Activated CD4-positive, alpha-beta memory T cell treated with anti-CD3 and anti-CD28 coated beads, Interleukin-2, amount 10 ng/mL, durations not matched to agents 7 days and 5 days (primary cell): ENCODE measurements at regions not wholly inside any gene's neighbourhood (a gene's known extent, or its start where the extent isn't known, plus 50 kb on each side); places are given as distances from the start of the nearest gene placed in this dataset.

ENCODE experiments used
- CTCF ChIA-PET: fragments of 350-600 bp; sonication (Branson Sonifier 250); formaldehyde crosslinking; loops from one replicate; lab custom pipeline; 2021; ENCODE audit warnings: antibody characterized with exemption, inconsistent platforms; lab: Charles Lee
- POLR2A ChIA-PET: fragments of 350-600 bp; sonication (Branson Sonifier 250); formaldehyde crosslinking; loops from one replicate; lab custom pipeline; 2021; ENCODE audit warnings: antibody characterized with exemption; lab: Charles Lee
- DNase-seq: peaks from one replicate; pipeline ENCODE4 v3.0.0-alpha.2; 2020
- H3K27ac Mint-ChIP-seq: one replicate; pipeline ENCODE4 v1.8.0; 2021; ENCODE audit warnings: mild to moderate bottlenecking, mixed read lengths
- H3K27me3 Mint-ChIP-seq: one replicate; pipeline ENCODE4 v1.8.0; 2021; ENCODE audit warnings: mixed read lengths
- H3K36me3 Mint-ChIP-seq: one replicate; pipeline ENCODE4 v1.8.0; 2021; ENCODE audit warnings: low read depth, mixed read lengths
- H3K4me1 Mint-ChIP-seq: one replicate; pipeline ENCODE4 v1.8.0; 2021; ENCODE audit warnings: mixed read lengths
- H3K4me3 Mint-ChIP-seq: one replicate; pipeline ENCODE4 v1.8.0; 2021; ENCODE audit warnings: mild to moderate bottlenecking, mixed read lengths
- H3K9me3 Mint-ChIP-seq: one replicate; pipeline ENCODE4 v1.8.0; 2021; ENCODE audit warnings: mixed read lengths

DNA sequence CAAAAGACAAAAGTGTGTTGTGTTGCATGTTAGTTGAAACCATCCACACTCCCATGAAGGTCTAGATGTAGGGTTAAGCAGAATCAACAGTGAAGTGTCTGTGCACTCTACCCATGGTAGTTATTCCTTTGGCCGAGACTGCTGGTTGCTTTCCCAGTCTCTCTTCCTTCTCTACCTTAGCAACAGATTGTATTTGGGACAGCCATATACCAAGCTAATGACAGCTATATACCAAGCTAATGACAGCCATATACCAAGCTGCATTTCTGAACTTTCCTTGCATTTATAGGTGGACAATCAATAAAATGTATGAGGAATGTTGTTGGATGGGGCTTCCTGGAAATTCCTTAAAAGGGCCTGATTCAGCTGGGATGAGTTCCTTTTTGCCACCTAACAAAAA lies 80.5 kb upstream of the ENPEP start:
- ChIA-PET CTCF (no interaction called here), POLR2A (no interaction called here)
- H3K27me3 Mint-ChIP-seq, result peaks cover 11% of the 10 kb centered on the region
- no peak for DNase-seq
- no peak overlapping the region for H3K27ac Mint-ChIP-seq
- H3K4me3 Mint-ChIP-seq, result no peak overlapping the region
- no peaks in the 10 kb centered on the region for H3K4me1 Mint-ChIP-seq
- H3K9me3 Mint-ChIP-seq, result no peaks in the 10 kb centered on the region
- no peaks in the 10 kb centered on the region for H3K36me3 Mint-ChIP-seq

DNA sequence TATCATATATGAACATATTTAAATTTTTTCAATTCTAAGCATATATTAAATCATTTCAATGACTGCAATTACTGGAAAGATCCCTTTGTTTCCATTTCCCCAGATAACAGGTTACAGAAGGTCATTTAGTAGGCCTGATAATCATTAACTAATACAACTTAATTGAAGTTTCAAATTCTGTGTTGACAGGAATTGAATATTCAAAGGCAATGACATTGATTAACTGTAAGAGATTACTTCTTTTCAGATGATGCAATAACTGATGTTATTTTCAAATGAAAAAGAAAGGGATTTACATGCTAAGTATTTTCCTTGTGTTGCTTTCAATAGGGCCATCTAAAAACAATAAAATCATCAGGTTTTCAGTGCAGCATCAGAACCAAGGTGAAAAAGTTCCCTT lies 81.1 kb upstream of the ENPEP start:
- H3K9me3 Mint-ChIP-seq, result no peaks in the 10 kb centered on the region
- DNase-seq, result no peak
- H3K4me3 Mint-ChIP-seq, result no peak overlapping the region
- peaks cover 11% of the 10 kb centered on the region for H3K27me3 Mint-ChIP-seq
- H3K4me1 Mint-ChIP-seq, result no peaks in the 10 kb centered on the region
- H3K27ac Mint-ChIP-seq, result no peak overlapping the region
- no peaks in the 10 kb centered on the region for H3K36me3 Mint-ChIP-seq
- CTCF ChIA-PET, result no interaction called here
- POLR2A ChIA-PET, result no interaction called here

- Mint-ChIP-seq H3K36me3 (no peaks in the 10 kb centered on the region), H3K9me3 (peaks cover 17% of the 10 kb centered on the region), H3K4me1 (no peaks in the 10 kb centered on the region), H3K27me3 (peaks cover 4% of the 10 kb centered on the region), H3K27ac (no peak overlapping the region), H3K4me3 (no peak overlapping the region)
- ChIA-PET CTCF (no interaction called here), POLR2A (no interaction called here)
- no peak for DNase-seq
Observed at GRCh38 chr4:110381784-110382183, 94.2 kb upstream of the ENPEP start.

- Mint-ChIP-seq H3K27me3 (no peaks in the 10 kb centered on the region), H3K36me3 (no peaks in the 10 kb centered on the region), H3K27ac (no peak overlapping the region), H3K9me3 (no peaks in the 10 kb centered on the region), H3K4me3 (no peak overlapping the region), H3K4me1 (no peaks in the 10 kb centered on the region)
- CTCF ChIA-PET, result no interaction called here
- POLR2A ChIA-PET, result no interaction called here
- no peak for DNase-seq
Observed at GRCh38 chr4:110372485-110372884, 103.5 kb upstream of the ENPEP start.

- POLR2A ChIA-PET, result no interaction called here
- H3K27me3 Mint-ChIP-seq, result peaks cover 5% of the 10 kb centered on the region
- no peak overlapping the region for H3K4me3 Mint-ChIP-seq
- H3K9me3 Mint-ChIP-seq, result no peaks in the 10 kb centered on the region
- CTCF ChIA-PET, result interaction anchor here (1.1 kb wide), 1 partner anchor 19 kb away, joined by 4 read pairs; no protein-coding TSS in a partner anchor
- H3K36me3 Mint-ChIP-seq, result no peaks in the 10 kb centered on the region
- no peak for DNase-seq
- no peak overlapping the region for H3K27ac Mint-ChIP-seq
- no peaks in the 10 kb centered on the region for H3K4me1 Mint-ChIP-seq
Observed at GRCh38 chr4:110371016-110371770, 104.8 kb upstream of the ENPEP start.

- ChIA-PET POLR2A (no interaction called here), CTCF (no interaction called here)
- Mint-ChIP-seq H3K27me3 (peaks cover 17% of the 10 kb centered on the region), H3K9me3 (no peaks in the 10 kb centered on the region), H3K4me1 (no peaks in the 10 kb centered on the region), H3K36me3 (no peaks in the 10 kb centered on the region), H3K4me3 (no peak overlapping the region), H3K27ac (no peak overlapping the region)
- DNase-seq, result no peak
Observed at GRCh38 chr4:110368409-110368808, 107.5 kb upstream of the ENPEP start.

DNA sequence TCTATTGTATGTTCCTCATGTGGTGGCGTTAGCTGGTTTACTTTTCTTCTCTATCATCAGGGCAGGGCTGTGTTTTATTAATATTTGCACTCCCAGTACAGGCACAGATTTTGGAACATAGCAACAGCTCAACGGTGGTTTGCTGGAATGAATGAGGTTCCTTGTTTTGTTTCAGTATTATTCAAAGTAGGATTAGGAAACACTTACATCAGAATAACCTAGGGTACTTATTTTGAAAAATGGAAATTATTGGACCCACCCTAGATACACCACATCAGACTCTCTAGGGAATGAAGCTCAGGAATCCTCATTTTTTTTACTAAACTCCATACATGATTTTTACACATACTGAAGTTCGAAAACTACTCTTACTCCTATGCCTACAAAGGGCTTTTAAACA lies 108.8 kb upstream of the ENPEP start:
- ChIA-PET CTCF (no interaction called here), POLR2A (no interaction called here)
- H3K4me1 Mint-ChIP-seq, result no peaks in the 10 kb centered on the region
- no peaks in the 10 kb centered on the region for H3K36me3 Mint-ChIP-seq
- H3K4me3 Mint-ChIP-seq, result no peak overlapping the region
- DNase-seq, result no peak
- H3K27ac Mint-ChIP-seq, result no peak overlapping the region
- H3K27me3 Mint-ChIP-seq, result peaks cover 17% of the 10 kb centered on the region
- H3K9me3 Mint-ChIP-seq, result no peaks in the 10 kb centered on the region

- H3K27ac Mint-ChIP-seq, result no peak overlapping the region
- H3K9me3 Mint-ChIP-seq, result no peaks in the 10 kb centered on the region
- peaks cover 17% of the 10 kb centered on the region for H3K27me3 Mint-ChIP-seq
- ChIA-PET POLR2A (no interaction called here), CTCF (no interaction called here)
- no peaks in the 10 kb centered on the region for H3K4me1 Mint-ChIP-seq
- no peak overlapping the region for H3K4me3 Mint-ChIP-seq
- H3K36me3 Mint-ChIP-seq, result no peaks in the 10 kb centered on the region
- DNase-seq, result no peak
Observed at GRCh38 chr4:110365761-110366160, 110.2 kb upstream of the ENPEP start.

- no peaks in the 10 kb centered on the region for H3K9me3 Mint-ChIP-seq
- no peaks in the 10 kb centered on the region for H3K36me3 Mint-ChIP-seq
- no peaks in the 10 kb centered on the region for H3K4me1 Mint-ChIP-seq
- ChIA-PET POLR2A (no interaction called here), CTCF (no interaction called here)
- H3K27me3 Mint-ChIP-seq, result peaks cover 17% of the 10 kb centered on the region
- DNase-seq, result no peak
- no peak overlapping the region for H3K4me3 Mint-ChIP-seq
- H3K27ac Mint-ChIP-seq, result no peak overlapping the region
Observed at GRCh38 chr4:110364911-110365520, 110.9 kb upstream of the ENPEP start.

DNA sequence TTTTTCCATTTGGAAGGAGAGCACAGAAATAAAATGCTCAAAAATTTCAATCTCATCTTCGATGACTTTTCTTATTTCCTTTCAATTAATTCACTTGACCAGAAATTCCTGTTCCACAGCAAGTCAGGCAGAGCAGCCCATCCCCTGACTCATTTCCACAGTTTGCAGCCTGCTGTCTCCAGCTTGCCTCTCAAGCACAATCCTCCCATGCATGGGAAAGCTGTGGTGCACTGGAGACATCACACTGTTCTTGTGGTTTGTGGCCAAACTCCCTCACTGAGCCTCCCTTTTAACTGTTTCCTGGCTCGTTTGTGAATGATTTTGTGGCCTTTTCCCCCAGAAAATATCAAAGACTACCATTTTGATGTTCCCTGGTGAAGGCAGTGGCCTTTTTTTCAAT lies 114.0 kb upstream of the ENPEP start:
- Mint-ChIP-seq H3K9me3 (no peaks in the 10 kb centered on the region), H3K27me3 (peaks cover 23% of the 10 kb centered on the region), H3K4me3 (no peak overlapping the region), H3K4me1 (no peaks in the 10 kb centered on the region), H3K27ac (no peak overlapping the region), H3K36me3 (no peaks in the 10 kb centered on the region)
- POLR2A ChIA-PET, result no interaction called here
- no peak for DNase-seq
- CTCF ChIA-PET, result no interaction called here

GRCh38 chr4:110359076-110359475 lies 116.9 kb upstream of the ENPEP start:
- ChIA-PET CTCF (no interaction called here), POLR2A (no interaction called here)
- H3K4me3 Mint-ChIP-seq, result no peak overlapping the region
- no peaks in the 10 kb centered on the region for H3K36me3 Mint-ChIP-seq
- H3K27me3 Mint-ChIP-seq, result peaks cover 7% of the 10 kb centered on the region
- no peak overlapping the region for H3K27ac Mint-ChIP-seq
- DNase-seq, result no peak
- H3K9me3 Mint-ChIP-seq, result no peaks in the 10 kb centered on the region
- H3K4me1 Mint-ChIP-seq, result no peaks in the 10 kb centered on the region

- no peaks in the 10 kb centered on the region for H3K36me3 Mint-ChIP-seq
- DNase-seq, result no peak
- no peak overlapping the region for H3K27ac Mint-ChIP-seq
- peaks cover 11% of the 10 kb centered on the region for H3K27me3 Mint-ChIP-seq
- H3K9me3 Mint-ChIP-seq, result no peaks in the 10 kb centered on the region
- no peaks in the 10 kb centered on the region for H3K4me1 Mint-ChIP-seq
- ChIA-PET POLR2A (no interaction called here), CTCF (no interaction called here)
- no peak overlapping the region for H3K4me3 Mint-ChIP-seq
Observed at GRCh38 chr4:110357521-110357920, 118.4 kb upstream of the ENPEP start.

DNA sequence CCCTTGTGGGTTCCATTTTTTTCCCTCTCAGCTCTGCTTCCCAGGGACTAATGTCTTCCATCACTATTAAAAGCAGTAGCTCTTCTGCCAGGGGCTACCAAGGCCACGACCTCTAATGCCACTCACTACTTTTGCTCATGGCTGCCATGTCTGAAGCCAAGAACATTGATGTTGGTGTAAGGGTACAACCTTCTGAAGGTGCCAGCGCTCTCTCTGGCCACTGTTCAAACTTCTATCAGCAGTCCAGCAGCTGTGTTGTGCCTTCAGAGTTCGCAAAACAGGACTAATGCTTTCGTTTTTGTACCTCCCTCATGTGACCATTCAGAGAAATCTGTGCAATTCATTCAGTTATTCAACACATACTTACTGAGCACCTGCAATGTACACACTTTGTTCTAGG lies 121.5 kb upstream of the ENPEP start:
- no peak for DNase-seq
- POLR2A ChIA-PET, result no interaction called here
- no peak overlapping the region for H3K4me3 Mint-ChIP-seq
- no peaks in the 10 kb centered on the region for H3K4me1 Mint-ChIP-seq
- peaks cover 15% of the 10 kb centered on the region for H3K27me3 Mint-ChIP-seq
- no peak overlapping the region for H3K27ac Mint-ChIP-seq
- H3K36me3 Mint-ChIP-seq, result no peaks in the 10 kb centered on the region
- no peaks in the 10 kb centered on the region for H3K9me3 Mint-ChIP-seq
- CTCF ChIA-PET, result no interaction called here
